ENCODE measurements at regions not wholly inside any gene's neighbourhood (a gene's known extent, or its start where the extent isn't known, plus 50 kb on each side); places are given as distances from the start of the nearest gene placed in this dataset.

GRCh38 chr2:7974936-7975335 is 706.9 kb upstream of the ID2 start:
- H3K4me3 Mint-ChIP-seq: no peak overlapping the region
- Histone ChIP-seq H3K9me3 (ENCODE audit: control insufficient read depth, low read length) (no peaks in the 10 kb centered on the region), H3K27ac (ENCODE audit: low read depth, low read length) (no peak overlapping the region), H3K27me3 (ENCODE audit: control insufficient read depth, insufficient read depth, low read length, poor library complexity, severe bottlenecking) (no peaks in the 10 kb centered on the region), H3K4me3 (ENCODE audit: low read length) (no peak overlapping the region), H3K9ac (ENCODE audit: extremely low read depth, low read length, poor library complexity, severe bottlenecking) (no peak overlapping the region), H3K36me3 (ENCODE audit: control insufficient read depth, insufficient read depth, low read length) (no peaks in the 10 kb centered on the region), H3K4me1 (ENCODE audit: control insufficient read depth, insufficient read depth, low read length) (no peaks in the 10 kb centered on the region)
- DNase-seq: no peak
- 93% methylated on average over 3 to 5 of the region's 5 CpGs for WGBS, 2 experiments (ENCODE audit: insufficient coverage in 1 of 2, insufficient read length in 1 of 2)
- H3K9me3 Mint-ChIP-seq: no peaks in the 10 kb centered on the region
- peaks cover 1% of the 10 kb centered on the region for H3K27me3 Mint-ChIP-seq (ENCODE audit: insufficient read depth)
- no peaks in the 10 kb centered on the region for H3K36me3 Mint-ChIP-seq (ENCODE audit: low read depth)
- peaks cover 11% of the 10 kb centered on the region for H3K4me1 Mint-ChIP-seq
- no peak overlapping the region for H3K27ac Mint-ChIP-seq
- no peak for TF ChIP-seq CTCF (conservative IDR thresholded peaks at IDR 0.05)

GRCh38 chr2:7976206-7976605 is 705.6 kb upstream of the ID2 start:
- WGBS, 2 experiments (ENCODE audit: insufficient coverage in 1 of 2, insufficient read length in 1 of 2): 94 to 96% methylated on average over 4 to 7 of the region's 7 CpGs
- H3K36me3 ChIP-seq (ENCODE audit: control insufficient read depth, insufficient read depth, low read length): no peaks in the 10 kb centered on the region
- no peak overlapping the region for H3K27ac ChIP-seq (ENCODE audit: low read depth, low read length)
- no peak for TF ChIP-seq CTCF (conservative IDR thresholded peaks at IDR 0.05)
- no peak overlapping the region for H3K4me3 ChIP-seq (ENCODE audit: low read length)
- H3K27me3 ChIP-seq (ENCODE audit: control insufficient read depth, insufficient read depth, low read length, poor library complexity, severe bottlenecking): no peaks in the 10 kb centered on the region
- no peaks in the 10 kb centered on the region for H3K9me3 ChIP-seq (ENCODE audit: control insufficient read depth, low read length)
- Mint-ChIP-seq H3K36me3 (ENCODE audit: low read depth) (no peaks in the 10 kb centered on the region), H3K9me3 (no peaks in the 10 kb centered on the region), H3K4me1 (peaks cover 13% of the 10 kb centered on the region), H3K27ac (no peak overlapping the region), H3K27me3 (ENCODE audit: insufficient read depth) (no peaks in the 10 kb centered on the region), H3K4me3 (no peak overlapping the region)
- H3K4me1 ChIP-seq (ENCODE audit: control insufficient read depth, insufficient read depth, low read length): no peaks in the 10 kb centered on the region
- DNase-seq: no peak
- no peak overlapping the region for H3K9ac ChIP-seq (ENCODE audit: extremely low read depth, low read length, poor library complexity, severe bottlenecking)

GRCh38 chr2:7977981-7978380 is 703.9 kb upstream of the ID2 start:
- no peaks in the 10 kb centered on the region for H3K4me1 ChIP-seq (ENCODE audit: control insufficient read depth, insufficient read depth, low read length)
- Mint-ChIP-seq H3K4me3 (no peak overlapping the region), H3K9me3 (peaks cover 2% of the 10 kb centered on the region), H3K36me3 (ENCODE audit: low read depth) (no peaks in the 10 kb centered on the region), H3K27me3 (ENCODE audit: insufficient read depth) (no peaks in the 10 kb centered on the region), H3K4me1 (peaks cover 13% of the 10 kb centered on the region), H3K27ac (no peak overlapping the region)
- H3K4me3 ChIP-seq (ENCODE audit: low read length): no peak overlapping the region
- no peaks in the 10 kb centered on the region for H3K36me3 ChIP-seq (ENCODE audit: control insufficient read depth, insufficient read depth, low read length)
- no peaks in the 10 kb centered on the region for H3K27me3 ChIP-seq (ENCODE audit: control insufficient read depth, insufficient read depth, low read length, poor library complexity, severe bottlenecking)
- 80 to 85% methylated on average over 8 of the region's 8 CpGs for WGBS, 2 experiments (ENCODE audit: insufficient coverage in 1 of 2, insufficient read length in 1 of 2)
- peaks cover 6% of the 10 kb centered on the region for H3K9me3 ChIP-seq (ENCODE audit: control insufficient read depth, low read length)
- H3K27ac ChIP-seq (ENCODE audit: low read depth, low read length): no peak overlapping the region
- H3K9ac ChIP-seq (ENCODE audit: extremely low read depth, low read length, poor library complexity, severe bottlenecking): no peak overlapping the region
- no peak for TF ChIP-seq CTCF (conservative IDR thresholded peaks at IDR 0.05)
- DNase-seq: no peak

All from endodermal cell (in vitro differentiated cells).